C4-2B (cell line): ENCODE measurements at regions not wholly inside any gene's neighbourhood (a gene's known extent, or its start where the extent isn't known, plus 50 kb on each side); places are given as distances from the start of the nearest gene placed in this dataset.
"Not testable (repeated sequence)": the region's sequence is repeated elsewhere in the genome, so short reads cannot be mapped to it uniquely, and the experiment has no call there.

Source experiments
- CTCF ChIP-seq: fragments of 450-650 bp; conservative IDR thresholded peaks from 2 replicates; pipeline ENCODE4 v1.5.1; 2017; ENCODE audit warnings: mild to moderate bottlenecking
- ZFX ChIP-seq: fragments of 450-650 bp; IDR thresholded peaks from 2 replicates; pipeline ENCODE4 v1.6.1; 2017

GRCh38 chr4:8964201-8964788 lies 92.7 kb upstream of the HMX1 start:
- TF ChIP-seq CTCF, ZFX: not testable (repeated sequence)
